K562 (cell line): ENCODE measurements at regions not wholly inside any gene's neighbourhood (a gene's known extent, or its start where the extent isn't known, plus 50 kb on each side); places are given as distances from the start of the nearest gene placed in this dataset.

Source experiments
- ATAC-seq: fragments of 200-7000 bp; cut with Tn5 transposase; 3 replicates; pipeline ENCODE4 v1.9.1; 2020; ENCODE audit warnings: moderate library complexity
- BruUV-seq: library from RNA; stranded (reverse); fragments of 400-500 nt; replicated peaks from 2 replicates; lab custom pipeline; 2021; lab: Mats Ljungman, UMichigan
- CTCF ChIA-PET: fragments of 300-600 bp; formaldehyde crosslinking; extraction: SDS; loops from one replicate; lab custom pipeline; 2021; ENCODE audit warnings: low intra/inter-chr PET ratio; lab: Yijun Ruan, JAX
- POLR2A ChIA-PET: fragments of 300-600, 350-650 bp; sonication (Branson Sonifier 250); formaldehyde crosslinking; extraction: SDS; loops from one replicate; lab custom pipeline; 2021; ENCODE audit warnings: antibody characterized with exemption, inconsistent platforms; lab: Yijun Ruan, JAX
- DNase-seq, 4 experiments: peaks; one replicate each; pipeline versions ENCODE4 v3.0.0 to v3.0.0-alpha.2; 2011 to 2018; ENCODE audit warnings: low spot score in 3 of 4, mixed read lengths in 3 of 4; ENCODE audit errors: extremely low read depth in 1 of 4
- FAIRE-seq: peaks from 2 replicates; lab custom pipeline; 2011; peaks lifted over from hg19 to GRCh38; lab: Jason Lieb, UNC
- H2AFZ ChIP-seq: 2 replicates; pipeline ENCODE4 v1.6.0; 2011; ENCODE audit warnings: low read depth, low read length, control low read depth, inconsistent platforms
- H3K27ac ChIP-seq: fragments of 200-600 bp; 3 replicates; pipeline ENCODE4 v1.8.0; 2011; ENCODE audit warnings: low read depth, mild to moderate bottlenecking, control low read depth, inconsistent platforms, low read length, moderate library complexity, mixed read lengths; ENCODE audit errors: extremely low read depth
- H3K27me3 ChIP-seq, 2 experiments: fragments of 300-600 bp in 1 of 2; 2 replicates in 1 of 2; 3 replicates in 1 of 2; pipeline versions ENCODE4 v1.6.0 to v1.8.0; 2011; ENCODE audit warnings: inconsistent platforms in 2 of 2, low read length in 2 of 2, mild to moderate bottlenecking in 1 of 2, mixed read lengths in 1 of 2, moderate library complexity in 1 of 2; ENCODE audit not compliant: control insufficient read depth in 2 of 2, insufficient read depth in 2 of 2
- H3K36me3 ChIP-seq: fragments of 300-600 bp; 3 replicates; pipeline ENCODE4 v1.8.0; 2011; ENCODE audit warnings: mild to moderate bottlenecking, low read length, inconsistent platforms; ENCODE audit not compliant: control insufficient read depth, insufficient read depth
- H3K4me1 ChIP-seq, 2 experiments: fragments of 200-600 bp in 1 of 2; replicated peaks in 1 of 2; 2 replicates in 1 of 2; 3 replicates in 1 of 2; pipeline versions ENCODE4 v1.5.1 to v1.8.0; 2011; ENCODE audit warnings: inconsistent platforms in 2 of 2, low read length in 2 of 2, mild to moderate bottlenecking in 1 of 2, mixed read lengths in 1 of 2, moderate library complexity in 1 of 2; ENCODE audit not compliant: control insufficient read depth in 2 of 2, insufficient read depth in 2 of 2
- H3K4me2 ChIP-seq: 2 replicates; pipeline ENCODE4 v1.6.1; 2011; ENCODE audit warnings: low read length, control low read depth, inconsistent platforms, mixed read lengths; ENCODE audit not compliant: insufficient read depth
- H3K4me3 ChIP-seq: fragments of 200-600 bp; sonication (generic), shearing (Covaris generic); 2 replicates; pipeline ENCODE4 v1.5.1; 2016; ENCODE audit warnings: control low read depth, inconsistent platforms
- H3K79me2 ChIP-seq: fragments of 200-600 bp; 3 replicates; pipeline ENCODE4 v1.8.0; 2011; ENCODE audit warnings: low read length, inconsistent platforms; ENCODE audit not compliant: control insufficient read depth, insufficient read depth
- H3K9ac ChIP-seq, 2 experiments: 2 replicates each; pipeline versions ENCODE4 v1.6.0 to v1.6.1; 2011; ENCODE audit warnings: low read depth in 2 of 2, low read length in 2 of 2, control low read depth in 1 of 2, inconsistent platforms in 1 of 2, mild to moderate bottlenecking in 1 of 2, mixed read lengths in 1 of 2; ENCODE audit not compliant: insufficient read depth in 1 of 2
- H3K9me1 ChIP-seq: one replicate; pipeline ENCODE4 v1.6.0; 2011; ENCODE audit warnings: inconsistent platforms, mild to moderate bottlenecking, low read length, moderate library complexity; ENCODE audit not compliant: control insufficient read depth, insufficient read depth
- H3K9me3 ChIP-seq: replicated peaks from 2 replicates; pipeline ENCODE4 v1.5.1; 2011; ENCODE audit warnings: low read depth, low read length, inconsistent platforms; ENCODE audit not compliant: control insufficient read depth, insufficient read depth
- H4K20me1 ChIP-seq: replicated peaks from 2 replicates; pipeline ENCODE4 v1.6.1; 2011; ENCODE audit warnings: low read length, inconsistent platforms, mixed read lengths; ENCODE audit not compliant: control insufficient read depth, insufficient read depth
- ARID4B ChIP-seq: sonication (generic); formaldehyde crosslinking; IDR thresholded peaks from 2 replicates; pipeline ENCODE4 v1.8.0; 2022; ENCODE audit warnings: mild to moderate bottlenecking, missing genetic modification reagents
- BRF2 ChIP-seq: IDR thresholded peaks from 3 replicates; pipeline ENCODE4 v1.6.1; 2011; ENCODE audit warnings: borderline replicate concordance, mild to moderate bottlenecking; ENCODE audit not compliant: insufficient read length, insufficient read depth
- FOXJ3 ChIP-seq: sonication (generic); formaldehyde crosslinking; IDR thresholded peaks from 2 replicates; pipeline ENCODE4 v1.4.0; 2020; ENCODE audit warnings: mild to moderate bottlenecking, missing genetic modification reagents
- HDAC1 ChIP-seq, 2 experiments: fragments of 450-650 bp; IDR thresholded peaks; 2 replicates each; pipeline ENCODE4 v1.6.1; 2016 to 2017; ENCODE audit warnings: inconsistent platforms in 1 of 2, mild to moderate bottlenecking in 1 of 2, moderate library complexity in 1 of 2
- HMGXB4 ChIP-seq: sonication (generic); formaldehyde crosslinking; IDR thresholded peaks from 2 replicates; pipeline ENCODE4 v1.8.1; 2023; ENCODE audit warnings: mild to moderate bottlenecking, missing genetic modification reagents
- IRF1 ChIP-seq: sonication (generic); formaldehyde crosslinking; IDR thresholded peaks from 2 replicates; pipeline ENCODE4 v1.8.0; 2022; ENCODE audit warnings: missing genetic modification reagents, mild to moderate bottlenecking, borderline replicate concordance
- POLR2H ChIP-seq: IDR thresholded peaks from 2 replicates; pipeline ENCODE4 v1.6.1; 2016; ENCODE audit warnings: missing genetic modification characterization, low read depth, mild to moderate bottlenecking, control low read depth, missing compliant biosample characterization, moderate library complexity
- RBBP5 ChIP-seq: fragments of 200-600 bp; sonication (generic); IDR thresholded peaks from 2 replicates; pipeline ENCODE4 v1.6.1; 2012; ENCODE audit warnings: borderline replicate concordance, mild to moderate bottlenecking, low read length, control low read depth, inconsistent platforms; ENCODE audit not compliant: insufficient read depth, poor library complexity, severe bottlenecking
- TCFL5 ChIP-seq: fragments of 250-450 bp; sonication (Bioruptor Pico); conservative IDR thresholded peaks from 2 replicates; pipeline ENCODE4 v1.6.1; 2021; ENCODE audit warnings: mild to moderate bottlenecking, moderate library complexity, matching md5 sums
- TEAD4 ChIP-seq, 2 experiments: sonication (generic) in 1 of 2; formaldehyde crosslinking in 1 of 2; IDR thresholded peaks; 2 replicates each; pipeline versions ENCODE4 v1.6.1 to v1.8.0; 2012 to 2022; ENCODE audit warnings: borderline replicate concordance in 1 of 2, inconsistent platforms in 1 of 2, low read length in 1 of 2, mild to moderate bottlenecking in 1 of 2, missing genetic modification reagents in 1 of 2
- ZBTB8A ChIP-seq: fragments of 450-650 bp; IDR thresholded peaks from 2 replicates; pipeline ENCODE4 v1.6.1; 2018; ENCODE audit warnings: mild to moderate bottlenecking, moderate library complexity; ENCODE audit not compliant: partially characterized antibody
- ZNF184 ChIP-seq: sonication (generic); formaldehyde crosslinking; IDR thresholded peaks from 2 replicates; pipeline ENCODE4 v1.5.0; 2020; ENCODE audit warnings: missing genetic modification reagents
- ZNF41 ChIP-seq: fragments of 250-450 bp; sonication (Bioruptor Pico); conservative IDR thresholded peaks from 2 replicates; pipeline ENCODE4 v1.4.0; 2020; ENCODE audit warnings: mild to moderate bottlenecking
- WGBS: fragments of 100-300 bp; shearing (Covaris generic); methylation state at CpG from one replicate; pipeline ENCODE4 v1.1.6; 2016; ENCODE audit warnings: low coverage, mixed read lengths; ENCODE audit not compliant: insufficient coverage; ENCODE audit errors: missing lambda C conversion rate; 5-methylcytosine and 5-hydroxymethylcytosine counted together
- in situ Hi-C: fragments of 300-500 bp; cut with MboI; formaldehyde crosslinking; loops from 4 replicates; pipeline ENCODE4 v1.15.0; 2018; ENCODE audit warnings: inconsistent platforms, mixed read lengths
- intact Hi-C: fragments of 100-400 bp; cut with micrococcal nuclease; formaldehyde crosslinking; loops from 2 replicates; pipeline ENCODE4 v1.14.2; 2022

GRCh38 chr10:58952162-58952601 lies 224.3 kb upstream of the PHYHIPL start:
- ChIA-PET POLR2A (interaction anchor here (0.6 to 0.7 kb wide), 2 partner anchors 17 to 671 kb away, joined by 3 to 4 read pairs; no protein-coding TSS in a partner anchor), CTCF (interaction anchor here (0.6 to 1.4 kb wide), 2 partner anchors 671 to 732 kb away, joined by 3 to 5 read pairs; no protein-coding TSS in a partner anchor)
- Histone ChIP-seq H3K9me1 (no peaks in the 10 kb centered on the region), H3K79me2 (no peaks in the 10 kb centered on the region), H3K27ac (no peak overlapping the region), H2AFZ (no peak overlapping the region), H3K27me3 (no peaks in the 10 kb centered on the region), H3K4me1 (no peaks in the 10 kb centered on the region), H3K9me3 (no peaks in the 10 kb centered on the region), H3K36me3 (no peaks in the 10 kb centered on the region), H4K20me1 (no peaks in the 10 kb centered on the region), H3K4me3 (no peak overlapping the region), H3K4me2 (no peak overlapping the region), H3K9ac (no peak overlapping the region)
- BruUV-seq, result no TSS peak
- intact Hi-C loops (loop anchor here (2.0 kb wide), 1 partner anchor 671 kb away; no protein-coding TSS in a partner anchor), in situ Hi-C loops (loop anchor here (25.0 kb wide), 1 partner anchor 860 kb away; no protein-coding TSS in a partner anchor)
- FAIRE-seq, result no peak
- DNase-seq, result no peak
- 0% methylated on average over 5 of the region's 5 CpGs for WGBS
- no peak for ATAC-seq
- TF ChIP-seq FOXJ3 (CRISPR knock-in tag), result no peak
- TF ChIP-seq IRF1 (CRISPR knock-in tag), result no peak
- no peak for TF ChIP-seq ARID4B (CRISPR knock-in tag)
- no peak for TF ChIP-seq TEAD4 (IDR thresholded peaks at IDR 0.05; ENCODE audit: low read length)
- no peak for TF ChIP-seq TEAD4 (CRISPR knock-in tag; IDR thresholded peaks at IDR 0.05; ENCODE audit: borderline replicate concordance)
- no peak for TF ChIP-seq ZNF41 (CRISPR knock-in tag)
- no peak for TF ChIP-seq HMGXB4
- no peak for TF ChIP-seq ZNF184
- TF ChIP-seq RBBP5, result no peak
- TF ChIP-seq ZBTB8A, result no peak
- no peak for TF ChIP-seq POLR2H (tag)
- TF ChIP-seq HDAC1 (IDR thresholded peaks at IDR 0.05), result no peak
- TF ChIP-seq TCFL5 (CRISPR knock-in tag), result no peak
- no peak for TF ChIP-seq BRF2
